ENCODE measurements at regions not wholly inside any gene's neighbourhood (a gene's known extent, or its start where the extent isn't known, plus 50 kb on each side); places are given as distances from the start of the nearest gene placed in this dataset.
"Not testable (repeated sequence)": the region's sequence is repeated elsewhere in the genome, so short reads cannot be mapped to it uniquely, and the experiment has no call there.

GRCh38 chr3:195974281-195974680, 65.9 kb upstream of the TNK2 start:
- not testable (repeated sequence) for H3K4me3 ChIP-seq (ENCODE audit: low read length); H3K27ac ChIP-seq (ENCODE audit: low read length); H3K4me1 ChIP-seq (ENCODE audit: control insufficient read depth, insufficient read depth, low read length); H3K27me3 ChIP-seq (ENCODE audit: control insufficient read depth, insufficient read depth, low read length); H3K9me3 ChIP-seq (replicated peaks; ENCODE audit: control insufficient read depth, low read depth, low read length); DNase-seq
- peaks cover 27% of the 10 kb centered on the region for H3K36me3 ChIP-seq (ENCODE audit: control insufficient read depth, insufficient read depth, low read length)
- WGBS (ENCODE audit: insufficient coverage), result 95% methylated on average over 6 of the region's 13 CpGs

DNA sequence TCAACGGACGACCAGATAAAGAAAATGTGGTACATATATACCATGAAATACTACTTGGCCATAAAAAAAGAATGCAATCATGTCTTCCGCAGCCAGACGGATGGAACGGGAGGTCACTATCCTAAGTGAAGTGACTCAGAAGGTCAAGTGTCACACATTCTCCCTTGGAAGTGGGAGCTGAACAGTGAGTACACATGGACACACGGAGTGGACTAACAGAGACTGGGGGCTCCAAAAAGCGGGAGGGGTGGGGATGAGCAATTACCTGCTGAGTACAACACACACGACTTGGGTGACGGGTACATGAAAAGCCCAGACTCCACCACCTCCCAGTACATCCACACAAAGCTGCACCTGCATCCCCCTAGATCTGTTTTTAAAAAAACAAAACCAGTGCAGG, 62.5 kb upstream of the TNK2 start:
- H3K9me3 ChIP-seq (replicated peaks; ENCODE audit: control insufficient read depth, low read depth, low read length); DNase-seq; H3K4me1 ChIP-seq (ENCODE audit: control insufficient read depth, insufficient read depth, low read length); H3K4me3 ChIP-seq (ENCODE audit: low read length); H3K27me3 ChIP-seq (ENCODE audit: control insufficient read depth, insufficient read depth, low read length); H3K27ac ChIP-seq (ENCODE audit: low read length): not testable (repeated sequence)
- peaks cover 33% of the 10 kb centered on the region for H3K36me3 ChIP-seq (ENCODE audit: control insufficient read depth, insufficient read depth, low read length)
- WGBS (ENCODE audit: insufficient coverage), result 92% methylated on average over 4 of the region's 9 CpGs

DNA sequence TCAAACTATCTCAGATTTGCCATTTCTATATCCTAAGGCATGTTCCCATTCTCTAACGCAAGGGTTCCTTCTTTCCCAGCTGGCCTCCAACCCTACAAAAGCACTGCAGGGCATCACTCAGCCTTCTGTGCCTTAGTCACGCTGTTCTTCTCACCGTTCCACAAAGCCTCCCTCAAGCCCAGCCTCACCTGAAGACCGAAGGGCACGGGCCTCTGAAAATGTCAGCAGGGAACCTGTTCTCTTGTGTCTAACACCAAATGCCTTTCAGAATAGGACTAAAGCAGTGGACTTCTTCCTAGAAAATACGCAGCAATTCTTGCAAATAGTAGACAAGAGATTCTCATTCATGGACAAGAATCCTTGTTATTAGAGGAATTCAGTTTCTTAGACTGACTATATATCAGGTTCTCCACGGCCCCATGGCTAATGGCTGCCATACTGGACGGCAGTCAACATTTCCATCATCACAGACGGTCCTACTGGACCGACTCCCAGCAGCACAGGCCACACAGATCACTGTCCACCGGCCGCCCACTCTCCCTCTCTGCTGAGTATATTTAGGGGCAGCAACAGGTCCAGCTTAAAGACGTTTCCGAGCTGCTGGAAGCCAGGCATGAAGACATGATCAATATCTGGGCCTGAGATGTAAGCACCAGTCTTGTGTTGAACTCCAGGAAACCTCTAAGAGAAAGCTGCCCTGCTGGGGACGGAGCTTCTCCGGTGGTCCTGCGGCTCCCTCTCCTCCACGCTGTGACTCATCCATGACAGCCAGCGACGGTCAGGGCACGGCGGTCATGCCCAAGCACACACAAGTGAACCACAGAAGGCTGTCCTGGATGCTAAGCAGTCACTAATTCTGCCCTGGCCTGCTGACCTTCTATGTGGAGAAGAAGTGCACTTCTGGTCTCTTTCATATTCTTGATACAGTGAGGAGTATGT, 61.8 kb upstream of the TNK2 start:
- 89% methylated on average over 12 of the region's 22 CpGs for WGBS (ENCODE audit: insufficient coverage)
- not testable (repeated sequence) for H3K4me3 ChIP-seq (ENCODE audit: low read length); H3K27me3 ChIP-seq (ENCODE audit: control insufficient read depth, insufficient read depth, low read length); H3K9me3 ChIP-seq (replicated peaks; ENCODE audit: control insufficient read depth, low read depth, low read length); H3K4me1 ChIP-seq (ENCODE audit: control insufficient read depth, insufficient read depth, low read length); H3K27ac ChIP-seq (ENCODE audit: low read length); DNase-seq
- H3K36me3 ChIP-seq (ENCODE audit: control insufficient read depth, insufficient read depth, low read length), result peaks cover 35% of the 10 kb centered on the region

GRCh38 chr3:195969341-195969740, 61.0 kb upstream of the TNK2 start:
- 90% methylated on average over 4 of the region's 9 CpGs for WGBS (ENCODE audit: insufficient coverage)
- H3K4me1 ChIP-seq (ENCODE audit: control insufficient read depth, insufficient read depth, low read length); H3K27ac ChIP-seq (ENCODE audit: low read length); H3K4me3 ChIP-seq (ENCODE audit: low read length); H3K27me3 ChIP-seq (ENCODE audit: control insufficient read depth, insufficient read depth, low read length); H3K9me3 ChIP-seq (replicated peaks; ENCODE audit: control insufficient read depth, low read depth, low read length); DNase-seq: not testable (repeated sequence)
- peaks cover 37% of the 10 kb centered on the region for H3K36me3 ChIP-seq (ENCODE audit: control insufficient read depth, insufficient read depth, low read length)

DNA sequence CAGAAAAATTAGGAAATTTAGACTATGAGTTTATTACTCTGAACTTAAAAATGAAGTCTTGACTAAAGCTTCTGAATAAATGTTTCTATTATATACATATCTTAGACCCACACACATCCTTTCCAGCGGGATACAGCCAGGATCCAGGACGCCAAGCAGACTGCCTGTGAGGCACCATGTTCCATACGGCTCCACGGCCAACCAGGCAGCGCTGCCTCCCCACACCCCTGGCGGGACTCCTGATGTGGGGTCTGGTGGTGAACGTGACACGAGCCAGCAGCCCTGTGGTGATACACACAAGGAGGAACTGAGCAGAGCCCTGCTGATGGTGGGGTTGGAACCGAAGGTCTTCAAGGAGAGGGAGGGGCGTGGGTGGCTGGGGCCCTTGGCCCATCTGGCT, 59.8 kb upstream of the TNK2 start:
- WGBS (ENCODE audit: insufficient coverage), result no CpG with 5 or more reads among the region's 10 CpGs
- H3K9me3 ChIP-seq (replicated peaks; ENCODE audit: control insufficient read depth, low read depth, low read length); DNase-seq; H3K27me3 ChIP-seq (ENCODE audit: control insufficient read depth, insufficient read depth, low read length); H3K4me1 ChIP-seq (ENCODE audit: control insufficient read depth, insufficient read depth, low read length); H3K27ac ChIP-seq (ENCODE audit: low read length); H3K4me3 ChIP-seq (ENCODE audit: low read length): not testable (repeated sequence)
- H3K36me3 ChIP-seq (ENCODE audit: control insufficient read depth, insufficient read depth, low read length), result peaks cover 37% of the 10 kb centered on the region

- not testable (repeated sequence) for DNase-seq; H3K4me3 ChIP-seq (ENCODE audit: low read length); H3K4me1 ChIP-seq (ENCODE audit: control insufficient read depth, insufficient read depth, low read length); H3K27me3 ChIP-seq (ENCODE audit: control insufficient read depth, insufficient read depth, low read length); H3K27ac ChIP-seq (ENCODE audit: low read length); H3K9me3 ChIP-seq (replicated peaks; ENCODE audit: control insufficient read depth, low read depth, low read length)
- no CpG with 5 or more reads among the region's 16 CpGs for whole genome bisulfite sequencing (ENCODE audit: insufficient coverage)
- H3K36me3 ChIP-seq (ENCODE audit: control insufficient read depth, insufficient read depth, low read length), result peaks cover 37% of the 10 kb centered on the region
These were observed 59.0 kb upstream of the TNK2 start for GRCh38 chr3:195967387-195967720.

- H3K27me3 ChIP-seq (ENCODE audit: control insufficient read depth, insufficient read depth, low read length); H3K27ac ChIP-seq (ENCODE audit: low read length); DNase-seq; H3K4me3 ChIP-seq (ENCODE audit: low read length); H3K9me3 ChIP-seq (replicated peaks; ENCODE audit: control insufficient read depth, low read depth, low read length); H3K4me1 ChIP-seq (ENCODE audit: control insufficient read depth, insufficient read depth, low read length): not testable (repeated sequence)
- peaks cover 37% of the 10 kb centered on the region for H3K36me3 ChIP-seq (ENCODE audit: control insufficient read depth, insufficient read depth, low read length)
- no CpG with 5 or more reads among the region's 15 CpGs for WGBS (ENCODE audit: insufficient coverage)
These were observed 58.4 kb upstream of the TNK2 start for GRCh38 chr3:195966563-195967386.

DNA sequence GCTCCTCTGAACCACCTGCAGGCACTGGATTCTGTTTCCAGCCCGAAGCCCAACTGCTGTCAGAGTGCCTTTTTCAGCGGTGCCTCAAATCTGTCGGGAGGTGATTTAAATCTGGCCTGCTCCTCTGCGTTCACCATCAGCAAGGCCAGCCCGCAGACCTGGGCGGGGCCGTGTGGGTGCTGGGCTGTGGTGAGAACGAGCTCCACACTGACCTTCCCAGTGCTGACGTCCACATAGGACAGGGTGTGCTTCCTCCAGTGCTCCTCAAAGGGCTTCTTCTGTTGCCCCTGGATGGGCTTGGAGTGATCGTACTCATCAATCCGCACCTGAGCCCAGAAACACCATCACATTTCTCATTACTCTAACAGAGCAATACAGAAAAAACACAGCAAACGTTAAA, 56.9 kb upstream of the TNK2 start:
- H3K27ac ChIP-seq (ENCODE audit: low read length); H3K4me3 ChIP-seq (ENCODE audit: low read length); H3K4me1 ChIP-seq (ENCODE audit: control insufficient read depth, insufficient read depth, low read length); H3K27me3 ChIP-seq (ENCODE audit: control insufficient read depth, insufficient read depth, low read length); DNase-seq; H3K9me3 ChIP-seq (replicated peaks; ENCODE audit: control insufficient read depth, low read depth, low read length): not testable (repeated sequence)
- H3K36me3 ChIP-seq (ENCODE audit: control insufficient read depth, insufficient read depth, low read length), result peaks cover 29% of the 10 kb centered on the region
- 95% methylated on average over 8 of the region's 12 CpGs for WGBS (ENCODE audit: insufficient coverage)

DNA sequence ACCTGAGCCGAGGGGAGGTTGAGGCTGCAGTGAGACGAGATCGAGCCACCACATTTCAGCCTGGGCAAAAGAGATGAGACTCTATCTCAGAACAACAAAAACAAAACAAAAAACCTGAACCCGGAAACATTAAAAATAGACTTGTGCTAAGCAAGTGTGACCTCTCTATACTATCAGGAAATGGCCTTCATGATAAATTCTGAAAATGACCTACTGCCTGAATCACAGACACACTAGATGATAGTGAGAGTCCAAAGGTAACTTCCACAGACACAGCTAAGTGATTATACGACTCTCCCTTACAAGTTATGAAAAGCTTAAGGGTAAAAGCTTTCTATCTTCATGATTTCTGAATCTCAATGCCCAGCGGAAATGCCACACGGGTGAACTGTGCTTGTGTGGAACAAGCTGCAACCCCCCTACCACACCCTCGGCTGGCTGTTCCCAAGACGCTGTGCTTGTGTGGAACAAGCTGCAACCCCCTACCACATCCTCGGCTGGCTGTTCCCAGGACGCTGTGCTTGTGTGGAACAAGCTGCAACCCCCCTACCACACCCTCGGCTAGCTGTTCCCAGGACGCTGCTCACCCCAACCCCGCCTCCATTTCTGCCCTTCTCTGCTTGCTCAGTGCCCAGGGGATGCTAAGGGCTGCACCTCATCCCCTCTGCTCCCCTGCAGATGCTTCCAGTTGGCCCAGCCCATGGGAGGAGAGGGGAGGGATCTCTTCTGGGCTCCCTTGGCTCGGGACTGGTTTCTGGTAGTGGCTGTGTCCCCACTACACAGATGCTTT, 56.2 kb upstream of the TNK2 start:
- not testable (repeated sequence) for H3K4me1 ChIP-seq (ENCODE audit: control insufficient read depth, insufficient read depth, low read length); H3K27me3 ChIP-seq (ENCODE audit: control insufficient read depth, insufficient read depth, low read length); DNase-seq; H3K9me3 ChIP-seq (replicated peaks; ENCODE audit: control insufficient read depth, low read depth, low read length); H3K27ac ChIP-seq (ENCODE audit: low read length); H3K4me3 ChIP-seq (ENCODE audit: low read length)
- WGBS (ENCODE audit: insufficient coverage), result 90% methylated on average over 6 of the region's 15 CpGs
- H3K36me3 ChIP-seq (ENCODE audit: control insufficient read depth, insufficient read depth, low read length), result peaks cover 26% of the 10 kb centered on the region

- WGBS (ENCODE audit: insufficient coverage), result 86% methylated on average over 8 of the region's 11 CpGs
- H3K27ac ChIP-seq (ENCODE audit: low read length); DNase-seq; H3K27me3 ChIP-seq (ENCODE audit: control insufficient read depth, insufficient read depth, low read length); H3K9me3 ChIP-seq (replicated peaks; ENCODE audit: control insufficient read depth, low read depth, low read length); H3K4me1 ChIP-seq (ENCODE audit: control insufficient read depth, insufficient read depth, low read length); H3K4me3 ChIP-seq (ENCODE audit: low read length): not testable (repeated sequence)
- H3K36me3 ChIP-seq (ENCODE audit: control insufficient read depth, insufficient read depth, low read length), result peaks cover 28% of the 10 kb centered on the region
These were observed 53.9 kb upstream of the TNK2 start for GRCh38 chr3:195962222-195962621.

All from muscle of leg (tissue), 3 donors.